GM08714 (cell line): ENCODE measurements at regions not wholly inside any gene's neighbourhood (a gene's known extent, or its start where the extent isn't known, plus 50 kb on each side); places are given as distances from the start of the nearest gene placed in this dataset.

Source experiments
- H3K4me3 ChIP-seq: fragments of 200-500 bp; sonication (Bioruptor generic); 2 replicates; pipeline ENCODE4 v1.5.1; 2014; ENCODE audit warnings: mild to moderate bottlenecking, low read length, inconsistent platforms
- ZNF274 ChIP-seq: IDR thresholded peaks from 2 replicates; pipeline ENCODE4 v1.6.1; 2012; ENCODE audit warnings: mild to moderate bottlenecking, low read depth, low read length

- H3K4me3 ChIP-seq = no peak overlapping the region
- TF ChIP-seq ZNF274 = no peak
Measured at GRCh38 chr6:119466226-119466625, 116.7 kb upstream of the MAN1A1 start.

- peak overlapping the region; percentile 20; the same call in 1 of the 2 replicates for H3K4me3 ChIP-seq
- TF ChIP-seq ZNF274 = no peak
Measured at GRCh38 chr6:119463081-119463626, 113.6 kb upstream of the MAN1A1 start.

- H3K4me3 ChIP-seq = no peak overlapping the region
- no peak for TF ChIP-seq ZNF274
Measured at GRCh38 chr6:119461187-119461586, 111.6 kb upstream of the MAN1A1 start.

GRCh38 chr6:119459207-119459974, 109.8 kb upstream of the MAN1A1 start:
- H3K4me3 ChIP-seq = peak overlapping the region; percentile 33; the same call in 1 of the 2 replicates
- TF ChIP-seq ZNF274 = no peak

DNA sequence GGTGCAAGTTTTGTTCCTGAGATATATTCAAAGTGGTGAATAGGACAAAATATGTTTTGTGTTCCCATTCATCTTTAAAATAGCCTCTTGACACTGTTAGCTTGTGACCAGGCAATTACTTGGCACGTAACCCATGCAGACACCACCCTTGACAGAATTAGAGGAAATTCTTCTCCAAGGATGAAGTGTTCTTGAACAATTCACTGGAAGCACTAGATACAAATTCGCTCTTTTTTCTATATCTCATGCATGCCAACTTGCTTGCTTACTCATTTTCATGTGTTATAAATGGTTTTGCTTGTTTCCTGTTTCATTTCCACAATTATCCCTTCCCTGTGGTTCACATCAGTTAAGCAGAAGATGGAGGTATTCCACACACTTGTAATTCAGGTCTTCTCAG, 105.2 kb upstream of the MAN1A1 start:
- H3K4me3 ChIP-seq = no peak overlapping the region

DNA sequence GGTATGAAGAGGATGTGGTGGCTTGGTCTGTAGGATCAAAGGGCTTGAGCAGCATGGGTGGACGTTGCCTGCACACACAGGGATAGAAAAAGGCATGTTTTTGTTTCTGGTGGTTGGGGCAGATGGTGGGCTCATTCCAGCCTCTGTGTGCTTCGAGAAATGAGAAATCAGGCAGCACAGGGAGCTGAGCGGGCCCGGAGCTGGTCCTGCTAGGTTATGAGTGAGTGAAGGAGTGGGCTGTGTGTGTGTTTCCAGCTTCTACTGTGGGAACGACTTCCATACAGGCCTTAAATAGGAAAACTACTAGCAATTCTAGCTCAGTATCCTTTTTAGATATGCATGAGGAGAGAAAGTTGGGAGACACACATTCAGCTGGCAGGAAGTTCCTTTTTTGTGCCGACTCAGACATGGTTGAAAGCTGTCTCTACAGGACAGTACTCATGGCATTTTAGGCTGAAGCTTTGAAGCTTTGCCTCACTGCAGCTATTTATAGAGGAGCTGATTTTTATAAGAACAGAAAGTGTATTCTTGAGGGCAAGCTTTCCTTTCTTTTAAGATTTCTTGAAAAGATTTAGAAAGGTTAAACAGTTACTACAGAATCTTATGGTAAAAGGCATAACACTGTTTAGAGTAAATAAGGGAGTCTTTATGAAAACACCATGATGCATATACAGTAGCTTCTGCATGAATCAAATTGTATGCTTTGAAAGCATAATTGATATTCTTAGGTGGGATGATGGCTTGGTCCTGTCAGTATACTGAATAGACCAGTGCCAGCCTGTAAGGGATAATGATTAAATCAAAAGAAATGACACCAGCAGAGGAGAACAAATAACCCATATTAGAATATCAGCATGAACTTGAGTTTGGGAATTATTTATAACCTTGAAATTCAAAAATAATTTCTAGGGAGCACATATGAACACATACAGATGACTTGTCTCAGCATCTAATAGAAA, 104.0 kb upstream of the MAN1A1 start:
- no peak for TF ChIP-seq ZNF274
- H3K4me3 ChIP-seq = no peak overlapping the region

More for the DNA sequence above, 105.2 kb upstream of the MAN1A1 start:
- no peak for TF ChIP-seq ZNF274

GRCh38 chr6:119449331-119450156, 100.0 kb upstream of the MAN1A1 start:
- H3K4me3 ChIP-seq = no peak overlapping the region
- TF ChIP-seq ZNF274 = no peak

- no peak overlapping the region for H3K4me3 ChIP-seq
- no peak for TF ChIP-seq ZNF274
Measured at GRCh38 chr6:119447921-119448320, 98.4 kb upstream of the MAN1A1 start.

- TF ChIP-seq ZNF274 = no peak
- H3K4me3 ChIP-seq = no peak overlapping the region
Measured at GRCh38 chr6:119446609-119447008, 97.0 kb upstream of the MAN1A1 start.

DNA sequence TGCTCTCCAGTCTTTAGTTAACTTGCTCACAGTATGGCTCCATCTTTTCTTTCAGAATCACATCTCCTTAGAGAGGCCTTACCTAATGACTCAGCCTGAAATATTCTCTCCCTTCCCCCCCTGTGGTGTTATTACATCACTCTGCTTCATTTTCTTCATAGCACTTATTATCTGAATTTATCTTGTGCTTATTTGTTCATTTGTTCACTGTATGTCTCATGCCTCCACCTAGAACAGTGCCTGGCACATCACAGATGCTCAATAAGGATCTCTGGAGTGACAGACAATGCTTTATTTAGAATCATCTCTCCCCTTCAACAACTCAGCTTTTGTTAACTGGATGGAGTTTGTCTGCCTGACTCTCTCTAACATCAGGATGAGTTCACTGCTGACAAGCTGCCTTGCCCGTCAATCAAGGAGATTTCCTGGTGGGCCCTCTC, 96.6 kb upstream of the MAN1A1 start:
- H3K4me3 ChIP-seq = no peak overlapping the region
- no peak for TF ChIP-seq ZNF274

DNA sequence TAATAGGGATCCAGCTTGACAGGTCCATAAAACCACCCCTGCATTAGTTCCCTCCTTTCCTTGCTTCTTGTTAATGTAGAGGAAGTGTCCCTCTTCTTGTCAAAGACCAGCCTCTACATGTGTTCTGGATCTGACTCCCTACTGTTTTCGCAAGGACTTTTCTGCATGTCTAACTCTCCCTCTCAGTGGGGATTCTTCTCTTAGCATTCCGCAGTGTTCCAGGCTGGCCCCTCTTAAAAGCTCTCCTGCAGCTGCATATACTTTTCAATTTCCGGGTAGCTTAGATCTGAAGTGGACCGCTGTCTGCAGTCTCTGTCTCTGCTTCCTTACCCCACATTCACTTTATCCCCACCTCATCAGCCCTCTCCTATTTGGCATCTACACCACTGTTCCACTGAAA, 96.1 kb upstream of the MAN1A1 start:
- H3K4me3 ChIP-seq = no peak overlapping the region
- no peak for TF ChIP-seq ZNF274

GRCh38 chr6:119444642-119445557, 95.3 kb upstream of the MAN1A1 start:
- no peak for TF ChIP-seq ZNF274
- H3K4me3 ChIP-seq = no peak overlapping the region
